ENCODE measurements at regions not wholly inside any gene's neighbourhood (a gene's known extent, or its start where the extent isn't known, plus 50 kb on each side); places are given as distances from the start of the nearest gene placed in this dataset.

- no peak overlapping the region for H3K27ac ChIP-seq
- H3K27me3 ChIP-seq (ENCODE audit: low read depth): no peaks in the 10 kb centered on the region
- ATAC-seq (no peak), DNase-seq (no peak)
- peaks cover 5% of the 10 kb centered on the region for H3K4me1 ChIP-seq
- H3K36me3 ChIP-seq: no peaks in the 10 kb centered on the region
- TF ChIP-seq, protein P1, sequence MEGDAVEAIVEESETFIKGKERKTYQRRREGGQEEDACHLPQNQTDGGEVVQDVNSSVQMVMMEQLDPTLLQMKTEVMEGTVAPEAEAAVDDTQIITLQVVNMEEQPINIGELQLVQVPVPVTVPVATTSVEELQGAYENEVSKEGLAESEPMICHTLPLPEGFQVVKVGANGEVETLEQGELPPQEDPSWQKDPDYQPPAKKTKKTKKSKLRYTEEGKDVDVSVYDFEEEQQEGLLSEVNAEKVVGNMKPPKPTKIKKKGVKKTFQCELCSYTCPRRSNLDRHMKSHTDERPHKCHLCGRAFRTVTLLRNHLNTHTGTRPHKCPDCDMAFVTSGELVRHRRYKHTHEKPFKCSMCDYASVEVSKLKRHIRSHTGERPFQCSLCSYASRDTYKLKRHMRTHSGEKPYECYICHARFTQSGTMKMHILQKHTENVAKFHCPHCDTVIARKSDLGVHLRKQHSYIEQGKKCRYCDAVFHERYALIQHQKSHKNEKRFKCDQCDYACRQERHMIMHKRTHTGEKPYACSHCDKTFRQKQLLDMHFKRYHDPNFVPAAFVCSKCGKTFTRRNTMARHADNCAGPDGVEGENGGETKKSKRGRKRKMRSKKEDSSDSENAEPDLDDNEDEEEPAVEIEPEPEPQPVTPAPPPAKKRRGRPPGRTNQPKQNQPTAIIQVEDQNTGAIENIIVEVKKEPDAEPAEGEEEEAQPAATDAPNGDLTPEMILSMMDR (IDR thresholded peaks at IDR 0.05): no peak
- H3K4me3 ChIP-seq: no peak overlapping the region
- H3K9me3 ChIP-seq: no peaks in the 10 kb centered on the region
- intact Hi-C loops (cut with DNase I): no loop called here
These were observed 1022.9 kb downstream of the MCTP2 start for GRCh38 chr15:95254263-95254662.

GRCh38 chr15:95259513-95259912 is 1028.2 kb downstream of the MCTP2 start:
- Histone ChIP-seq H3K27me3 (ENCODE audit: low read depth) (no peaks in the 10 kb centered on the region), H3K4me3 (no peak overlapping the region), H3K4me1 (peaks cover 16% of the 10 kb centered on the region), H3K36me3 (no peaks in the 10 kb centered on the region), H3K27ac (no peak overlapping the region), H3K9me3 (no peaks in the 10 kb centered on the region)
- TF ChIP-seq, protein P1 (IDR thresholded peaks at IDR 0.05): peak; percentile 76
- ATAC-seq (peak; percentile 60 to 77), DNase-seq (no peak)
- intact Hi-C loops (cut with DNase I): no loop called here

DNA sequence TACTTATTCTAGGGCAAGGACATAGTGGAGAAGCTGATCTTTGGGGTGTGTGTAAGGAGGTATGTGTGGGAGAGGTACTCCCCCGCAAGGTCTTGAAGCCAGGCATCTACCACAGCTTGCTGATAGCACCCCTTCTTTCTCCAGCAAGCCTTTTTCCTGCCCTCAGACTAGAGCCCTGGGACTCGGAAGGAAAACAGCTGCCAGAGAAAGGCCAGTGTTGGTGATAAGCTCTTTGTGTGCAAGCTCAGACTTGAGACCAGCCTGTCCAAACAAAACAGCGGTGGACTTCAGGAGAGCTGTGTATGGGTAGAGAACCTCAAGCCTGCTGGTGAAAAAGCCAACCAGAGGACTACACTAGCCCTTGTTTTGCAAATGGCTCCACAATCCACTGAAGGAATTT is 1028.6 kb downstream of the MCTP2 start:
- TF ChIP-seq, protein P1 (IDR thresholded peaks at IDR 0.05): no peak
- Histone ChIP-seq H3K27ac (no peak overlapping the region), H3K36me3 (no peaks in the 10 kb centered on the region), H3K9me3 (no peaks in the 10 kb centered on the region), H3K4me3 (no peak overlapping the region), H3K4me1 (peaks cover 16% of the 10 kb centered on the region), H3K27me3 (ENCODE audit: low read depth) (no peaks in the 10 kb centered on the region)
- intact Hi-C loops (cut with DNase I): no loop called here
- DNase-seq (no peak), ATAC-seq (no peak)

DNA sequence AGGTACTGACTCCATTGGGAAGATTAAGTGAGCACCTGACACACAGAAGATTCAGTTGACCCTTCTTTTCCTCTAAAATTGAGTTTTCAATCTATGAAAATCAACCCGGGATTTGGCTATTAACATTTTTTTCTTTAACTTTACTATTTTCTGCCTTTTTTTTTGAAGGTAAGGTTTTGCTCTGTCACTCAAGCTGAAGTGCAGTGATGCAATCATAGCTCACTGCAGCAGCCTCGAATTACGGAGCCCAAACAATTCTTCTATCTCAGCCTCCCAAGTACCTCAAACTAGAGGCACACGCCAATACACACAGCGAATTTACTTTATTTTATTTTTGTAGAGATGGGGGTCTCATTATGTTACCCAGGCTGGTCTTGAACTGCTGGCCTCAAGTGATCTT is 1029.5 kb downstream of the MCTP2 start:
- no peak for ATAC-seq
- H3K4me3 ChIP-seq: no peak overlapping the region
- H3K36me3 ChIP-seq: no peaks in the 10 kb centered on the region
- no peaks in the 10 kb centered on the region for H3K27me3 ChIP-seq (ENCODE audit: low read depth)
- no peak for DNase-seq
- intact Hi-C loops (cut with DNase I): no loop called here
- no peak overlapping the region for H3K27ac ChIP-seq
- TF ChIP-seq, protein P1 (IDR thresholded peaks at IDR 0.05): no peak
- peaks cover 21% of the 10 kb centered on the region for H3K4me1 ChIP-seq
- H3K9me3 ChIP-seq: no peaks in the 10 kb centered on the region

DNA sequence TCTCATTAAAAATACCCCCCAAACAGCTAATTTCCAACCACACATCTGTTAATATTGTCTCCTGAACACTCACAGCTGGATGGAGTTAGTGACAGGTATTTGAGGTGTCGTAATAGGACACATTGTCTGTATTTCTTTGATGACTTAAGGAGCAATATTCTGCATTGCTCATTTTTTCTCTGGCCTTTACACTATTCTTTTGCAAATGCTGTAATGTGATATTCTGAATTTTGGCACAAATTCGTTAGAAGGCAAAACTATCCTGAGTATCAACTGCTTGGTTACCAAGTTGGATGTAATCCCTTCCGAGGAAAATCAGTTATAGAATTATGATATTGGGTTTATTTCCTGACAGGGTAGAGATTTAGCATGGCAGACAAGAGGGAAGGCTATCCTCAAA is 1030.2 kb downstream of the MCTP2 start:
- TF ChIP-seq, protein P1 (IDR thresholded peaks at IDR 0.05): no peak
- no peak for DNase-seq
- Histone ChIP-seq H3K27me3 (ENCODE audit: low read depth) (no peaks in the 10 kb centered on the region), H3K36me3 (no peaks in the 10 kb centered on the region), H3K27ac (peak overlapping the region; percentile 21), H3K9me3 (no peaks in the 10 kb centered on the region), H3K4me3 (no peak overlapping the region), H3K4me1 (peaks cover 21% of the 10 kb centered on the region)
- ATAC-seq: no peak
- intact Hi-C loops (cut with DNase I): no loop called here

DNA sequence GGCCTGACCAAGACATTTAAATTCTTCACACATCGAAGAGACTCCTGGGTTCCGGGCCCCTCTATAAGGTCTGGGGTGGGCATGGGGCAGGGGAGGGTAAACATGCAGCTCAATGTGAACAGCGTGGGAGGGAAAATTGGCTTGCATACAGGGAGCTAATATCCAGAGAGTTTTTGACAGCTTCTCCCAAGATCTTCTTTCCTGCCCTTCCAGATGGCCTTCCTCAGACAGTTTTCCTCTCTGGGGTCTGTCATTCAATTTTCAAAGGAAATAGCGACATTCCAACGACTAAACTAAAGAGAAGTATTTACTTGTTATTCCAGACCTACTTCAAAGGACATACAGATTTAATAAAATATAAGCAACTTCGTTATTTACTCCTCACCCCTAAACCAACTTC is 1030.6 kb downstream of the MCTP2 start:
- no peak for ATAC-seq
- Histone ChIP-seq H3K27ac (peak overlapping the region; percentile 21), H3K4me3 (no peak overlapping the region), H3K27me3 (ENCODE audit: low read depth) (no peaks in the 10 kb centered on the region), H3K9me3 (no peaks in the 10 kb centered on the region), H3K4me1 (peaks cover 26% of the 10 kb centered on the region), H3K36me3 (no peaks in the 10 kb centered on the region)
- intact Hi-C loops (cut with DNase I): no loop called here
- TF ChIP-seq, protein P1 (IDR thresholded peaks at IDR 0.05): no peak
- DNase-seq: no peak

Data from lower lobe of right lung (tissue), 2 donors.